GM23338 (cell line): ENCODE measurements at regions not wholly inside any gene's neighbourhood (a gene's known extent, or its start where the extent isn't known, plus 50 kb on each side); places are given as distances from the start of the nearest gene placed in this dataset.

Source experiments
- ATAC-seq: fragments of 200-7000 bp; cut with Tn5 transposase; 3 replicates; pipeline ENCODE4 v1.9.1; 2020
- DNase-seq: peaks from one replicate; pipeline ENCODE4 v3.0.0-alpha.2; 2015; ENCODE audit warnings: low spot score
- H2AFZ ChIP-seq: fragments of 200-600 bp; sonication (generic); 2 replicates; pipeline ENCODE4 v1.8.0; 2016; ENCODE audit warnings: antibody characterized with exemption, mild to moderate bottlenecking, moderate library complexity
- H3F3A ChIP-seq: fragments of 200-600 bp; sonication (generic); replicated peaks from 2 replicates; pipeline ENCODE4 v1.8.0; 2017; ENCODE audit warnings: antibody characterized with exemption, mixed run types, low read depth
- H3K27ac ChIP-seq: fragments of 200-600 bp; sonication (generic); 2 replicates; pipeline ENCODE4 v1.6.1; 2016; ENCODE audit warnings: low read depth
- H3K27me3 ChIP-seq: fragments of 200-600 bp; sonication (generic); 2 replicates; pipeline ENCODE4 v1.8.0; 2016; ENCODE audit warnings: mild to moderate bottlenecking, mixed run types, moderate library complexity; ENCODE audit not compliant: insufficient read depth
- H3K36me3 ChIP-seq: fragments of 200-600 bp; sonication (generic); 2 replicates; pipeline ENCODE4 v1.8.0; 2016; ENCODE audit warnings: mild to moderate bottlenecking; ENCODE audit not compliant: insufficient read depth
- H3K4me1 ChIP-seq: fragments of 200-600 bp; sonication (generic); 2 replicates; pipeline ENCODE4 v1.8.0; 2016; ENCODE audit warnings: mild to moderate bottlenecking, moderate library complexity; ENCODE audit not compliant: insufficient read depth
- H3K4me2 ChIP-seq: fragments of 200-600 bp; sonication (generic); 2 replicates; pipeline ENCODE4 v1.7.1; 2017; ENCODE audit warnings: mixed run types
- H3K4me3 ChIP-seq: fragments of 200-600 bp; sonication (generic); 2 replicates; pipeline ENCODE4 v1.6.1; 2016; ENCODE audit warnings: mixed run types
- H3K79me2 ChIP-seq: fragments of 200-600 bp; sonication (generic); replicated peaks from 2 replicates; pipeline ENCODE4 v1.8.0; 2017; ENCODE audit warnings: mild to moderate bottlenecking; ENCODE audit not compliant: insufficient read depth
- H3K9me2 ChIP-seq: fragments of 200-600 bp; sonication (generic); 2 replicates; pipeline ENCODE4 v1.8.0; 2017; ENCODE audit not compliant: insufficient read depth
- H4K20me1 ChIP-seq: fragments of 200-600 bp; sonication (generic); replicated peaks from 2 replicates; pipeline ENCODE4 v1.8.0; 2017; ENCODE audit warnings: mild to moderate bottlenecking; ENCODE audit not compliant: insufficient read depth
- H3K27ac Mint-ChIP-seq: 2 replicates; pipeline ENCODE4 v1.8.0; 2020; ENCODE audit warnings: inconsistent platforms, mild to moderate bottlenecking, moderate library complexity, mixed read lengths
- H3K27me3 Mint-ChIP-seq: 3 replicates; pipeline ENCODE4 v1.8.0; 2022; ENCODE audit warnings: low read depth, mild to moderate bottlenecking, moderate library complexity, mixed read lengths, inconsistent platforms; ENCODE audit not compliant: insufficient read depth, poor library complexity
- H3K36me3 Mint-ChIP-seq: 3 replicates; pipeline ENCODE4 v1.8.0; 2021; ENCODE audit warnings: low read depth, mild to moderate bottlenecking, inconsistent platforms, moderate library complexity, mixed read lengths
- H3K4me1 Mint-ChIP-seq: 3 replicates; pipeline ENCODE4 v1.8.0; 2020; ENCODE audit warnings: mild to moderate bottlenecking, inconsistent platforms, mixed read lengths
- H3K4me3 Mint-ChIP-seq: 3 replicates; pipeline ENCODE4 v1.8.0; 2021; ENCODE audit warnings: moderate library complexity, mild to moderate bottlenecking, inconsistent platforms, mixed read lengths
- H3K9me3 Mint-ChIP-seq: 3 replicates; pipeline ENCODE4 v1.8.0; 2020; ENCODE audit warnings: moderate library complexity, mild to moderate bottlenecking, inconsistent platforms, mixed read lengths
- CREB1 ChIP-seq: fragments of 250-450 bp; sonication (Bioruptor Pico); IDR thresholded peaks from 2 replicates; pipeline ENCODE4 v1.5.0; 2020; ENCODE audit warnings: low read depth, mild to moderate bottlenecking, moderate library complexity
- EZH2 ChIP-seq: fragments of 200-600 bp; sonication (generic); IDR thresholded peaks from one replicate; pipeline ENCODE4 v1.8.0; 2017; ENCODE audit warnings: antibody characterized with exemption, mild to moderate bottlenecking, low read depth; ENCODE audit not compliant: unreplicated experiment
- POLR2AphosphoS5 ChIP-seq: IDR thresholded peaks from 2 replicates; pipeline ENCODE4 v1.6.1; 2016; ENCODE audit warnings: antibody characterized with exemption, low read depth
- ZNF114 ChIP-seq: fragments of 250-450 bp; sonication (Bioruptor Pico); IDR thresholded peaks from 2 replicates; pipeline ENCODE4 v1.5.0; 2020; ENCODE audit warnings: mild to moderate bottlenecking, moderate library complexity
- ZNF331 ChIP-seq: fragments of 250-450 bp; sonication (Bioruptor Pico); IDR thresholded peaks from 2 replicates; pipeline ENCODE4 v1.5.0; 2020; ENCODE audit warnings: low read depth, mild to moderate bottlenecking, moderate library complexity
- TF ChIP-seq, protein P1 (sequence below): IDR thresholded peaks from one replicate; pipeline ENCODE4 v1.6.1; 2018; ENCODE audit warnings: antibody characterized with exemption; ENCODE audit not compliant: unreplicated experiment
- TF ChIP-seq, protein P2 (sequence below), 2 experiments: fragments of 200-600 bp in 1 of 2; sonication (generic) in 1 of 2; conservative IDR thresholded peaks; 2 replicates each; pipeline versions ENCODE4 v1.5.1 to v1.6.1; 2016 to 2017; ENCODE audit warnings: antibody characterized with exemption in 2 of 2, low read depth in 2 of 2, mild to moderate bottlenecking in 2 of 2, moderate library complexity in 1 of 2
- TF ChIP-seq, protein P3 (sequence below): fragments of 250-450 bp; sonication (Bioruptor Pico); IDR thresholded peaks from 2 replicates; pipeline ENCODE4 v1.5.0; 2020; ENCODE audit warnings: mild to moderate bottlenecking, moderate library complexity
- TF ChIP-seq, protein P4 (sequence below): IDR thresholded peaks from 2 replicates; pipeline ENCODE4 v1.6.1; 2016; ENCODE audit warnings: antibody characterized with exemption

DNA sequence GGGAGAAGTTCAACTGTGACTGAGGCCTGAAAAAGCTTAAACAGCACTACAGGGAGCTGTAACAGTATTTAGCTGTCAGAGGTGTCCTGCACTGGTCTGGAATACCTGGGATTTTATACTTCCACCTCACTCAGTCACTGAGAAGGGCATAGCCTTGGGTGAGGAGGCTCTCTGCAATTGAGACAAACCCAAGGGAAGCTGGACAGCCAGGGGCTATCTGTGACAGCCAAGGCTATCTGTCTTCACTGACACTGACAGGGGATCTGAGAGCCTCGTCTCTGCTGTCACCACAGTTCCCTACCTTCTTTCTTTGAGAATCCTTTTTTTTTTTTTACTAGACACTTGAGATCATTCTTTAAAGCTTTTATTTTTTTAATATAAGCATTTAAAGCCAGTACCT is 356.2 kb upstream of the CD180 start (continued):
- TF ChIP-seq, protein P1, sequence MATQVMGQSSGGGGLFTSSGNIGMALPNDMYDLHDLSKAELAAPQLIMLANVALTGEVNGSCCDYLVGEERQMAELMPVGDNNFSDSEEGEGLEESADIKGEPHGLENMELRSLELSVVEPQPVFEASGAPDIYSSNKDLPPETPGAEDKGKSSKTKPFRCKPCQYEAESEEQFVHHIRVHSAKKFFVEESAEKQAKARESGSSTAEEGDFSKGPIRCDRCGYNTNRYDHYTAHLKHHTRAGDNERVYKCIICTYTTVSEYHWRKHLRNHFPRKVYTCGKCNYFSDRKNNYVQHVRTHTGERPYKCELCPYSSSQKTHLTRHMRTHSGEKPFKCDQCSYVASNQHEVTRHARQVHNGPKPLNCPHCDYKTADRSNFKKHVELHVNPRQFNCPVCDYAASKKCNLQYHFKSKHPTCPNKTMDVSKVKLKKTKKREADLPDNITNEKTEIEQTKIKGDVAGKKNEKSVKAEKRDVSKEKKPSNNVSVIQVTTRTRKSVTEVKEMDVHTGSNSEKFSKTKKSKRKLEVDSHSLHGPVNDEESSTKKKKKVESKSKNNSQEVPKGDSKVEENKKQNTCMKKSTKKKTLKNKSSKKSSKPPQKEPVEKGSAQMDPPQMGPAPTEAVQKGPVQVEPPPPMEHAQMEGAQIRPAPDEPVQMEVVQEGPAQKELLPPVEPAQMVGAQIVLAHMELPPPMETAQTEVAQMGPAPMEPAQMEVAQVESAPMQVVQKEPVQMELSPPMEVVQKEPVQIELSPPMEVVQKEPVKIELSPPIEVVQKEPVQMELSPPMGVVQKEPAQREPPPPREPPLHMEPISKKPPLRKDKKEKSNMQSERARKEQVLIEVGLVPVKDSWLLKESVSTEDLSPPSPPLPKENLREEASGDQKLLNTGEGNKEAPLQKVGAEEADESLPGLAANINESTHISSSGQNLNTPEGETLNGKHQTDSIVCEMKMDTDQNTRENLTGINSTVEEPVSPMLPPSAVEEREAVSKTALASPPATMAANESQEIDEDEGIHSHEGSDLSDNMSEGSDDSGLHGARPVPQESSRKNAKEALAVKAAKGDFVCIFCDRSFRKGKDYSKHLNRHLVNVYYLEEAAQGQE, result no peak
- TF ChIP-seq POLR2AphosphoS5, result no peak
- TF ChIP-seq, protein P2, sequence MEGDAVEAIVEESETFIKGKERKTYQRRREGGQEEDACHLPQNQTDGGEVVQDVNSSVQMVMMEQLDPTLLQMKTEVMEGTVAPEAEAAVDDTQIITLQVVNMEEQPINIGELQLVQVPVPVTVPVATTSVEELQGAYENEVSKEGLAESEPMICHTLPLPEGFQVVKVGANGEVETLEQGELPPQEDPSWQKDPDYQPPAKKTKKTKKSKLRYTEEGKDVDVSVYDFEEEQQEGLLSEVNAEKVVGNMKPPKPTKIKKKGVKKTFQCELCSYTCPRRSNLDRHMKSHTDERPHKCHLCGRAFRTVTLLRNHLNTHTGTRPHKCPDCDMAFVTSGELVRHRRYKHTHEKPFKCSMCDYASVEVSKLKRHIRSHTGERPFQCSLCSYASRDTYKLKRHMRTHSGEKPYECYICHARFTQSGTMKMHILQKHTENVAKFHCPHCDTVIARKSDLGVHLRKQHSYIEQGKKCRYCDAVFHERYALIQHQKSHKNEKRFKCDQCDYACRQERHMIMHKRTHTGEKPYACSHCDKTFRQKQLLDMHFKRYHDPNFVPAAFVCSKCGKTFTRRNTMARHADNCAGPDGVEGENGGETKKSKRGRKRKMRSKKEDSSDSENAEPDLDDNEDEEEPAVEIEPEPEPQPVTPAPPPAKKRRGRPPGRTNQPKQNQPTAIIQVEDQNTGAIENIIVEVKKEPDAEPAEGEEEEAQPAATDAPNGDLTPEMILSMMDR (conservative IDR thresholded peaks at IDR 0.05; ENCODE audit: low read depth in 2 of 2), result no peak

DNA sequence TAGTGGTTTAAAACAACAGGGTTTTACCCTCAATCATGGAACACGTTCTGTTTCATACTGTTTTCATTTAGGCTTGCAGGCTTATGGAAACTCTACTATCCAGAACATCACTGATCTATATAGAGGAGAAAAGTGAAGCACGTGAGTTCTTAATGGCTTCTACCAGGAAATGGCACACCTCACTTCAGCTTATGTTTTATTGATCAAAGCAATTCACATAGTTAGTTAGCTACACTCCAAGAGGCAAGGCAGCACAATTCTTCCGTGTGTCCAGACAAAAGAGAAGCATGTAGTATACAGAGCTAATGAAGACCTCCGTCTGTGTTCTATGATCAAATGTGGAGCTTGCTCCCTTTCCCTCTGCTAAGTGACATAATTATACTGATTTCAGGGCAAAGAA is 353.3 kb upstream of the CD180 start:
- Histone ChIP-seq H3K27me3 (no peaks in the 10 kb centered on the region), H2AFZ (no peak overlapping the region), H3K4me1 (no peaks in the 10 kb centered on the region), H3K9me2 (no peaks in the 10 kb centered on the region), H3K79me2 (no peaks in the 10 kb centered on the region), H3K4me3 (no peak overlapping the region), H3K4me2 (no peak overlapping the region), H3F3A (no peaks in the 10 kb centered on the region), H3K27ac (no peak overlapping the region), H3K36me3 (no peaks in the 10 kb centered on the region), H4K20me1 (no peaks in the 10 kb centered on the region)
- Mint-ChIP-seq H3K4me1 (no peaks in the 10 kb centered on the region), H3K9me3 (no peaks in the 10 kb centered on the region), H3K27ac (no peak overlapping the region), H3K27me3 (no peaks in the 10 kb centered on the region), H3K4me3 (no peak overlapping the region), H3K36me3 (no peaks in the 10 kb centered on the region)
- ATAC-seq (no peak), DNase-seq (no peak)
- TF ChIP-seq EZH2, result no peak
- TF ChIP-seq ZNF331 (CRISPR knock-in tag), result no peak
- TF ChIP-seq, protein P1, result no peak
- TF ChIP-seq ZNF114 (CRISPR knock-in tag), result no peak
- no peak for TF ChIP-seq CREB1 (CRISPR knock-in tag)
- TF ChIP-seq, protein P3, sequence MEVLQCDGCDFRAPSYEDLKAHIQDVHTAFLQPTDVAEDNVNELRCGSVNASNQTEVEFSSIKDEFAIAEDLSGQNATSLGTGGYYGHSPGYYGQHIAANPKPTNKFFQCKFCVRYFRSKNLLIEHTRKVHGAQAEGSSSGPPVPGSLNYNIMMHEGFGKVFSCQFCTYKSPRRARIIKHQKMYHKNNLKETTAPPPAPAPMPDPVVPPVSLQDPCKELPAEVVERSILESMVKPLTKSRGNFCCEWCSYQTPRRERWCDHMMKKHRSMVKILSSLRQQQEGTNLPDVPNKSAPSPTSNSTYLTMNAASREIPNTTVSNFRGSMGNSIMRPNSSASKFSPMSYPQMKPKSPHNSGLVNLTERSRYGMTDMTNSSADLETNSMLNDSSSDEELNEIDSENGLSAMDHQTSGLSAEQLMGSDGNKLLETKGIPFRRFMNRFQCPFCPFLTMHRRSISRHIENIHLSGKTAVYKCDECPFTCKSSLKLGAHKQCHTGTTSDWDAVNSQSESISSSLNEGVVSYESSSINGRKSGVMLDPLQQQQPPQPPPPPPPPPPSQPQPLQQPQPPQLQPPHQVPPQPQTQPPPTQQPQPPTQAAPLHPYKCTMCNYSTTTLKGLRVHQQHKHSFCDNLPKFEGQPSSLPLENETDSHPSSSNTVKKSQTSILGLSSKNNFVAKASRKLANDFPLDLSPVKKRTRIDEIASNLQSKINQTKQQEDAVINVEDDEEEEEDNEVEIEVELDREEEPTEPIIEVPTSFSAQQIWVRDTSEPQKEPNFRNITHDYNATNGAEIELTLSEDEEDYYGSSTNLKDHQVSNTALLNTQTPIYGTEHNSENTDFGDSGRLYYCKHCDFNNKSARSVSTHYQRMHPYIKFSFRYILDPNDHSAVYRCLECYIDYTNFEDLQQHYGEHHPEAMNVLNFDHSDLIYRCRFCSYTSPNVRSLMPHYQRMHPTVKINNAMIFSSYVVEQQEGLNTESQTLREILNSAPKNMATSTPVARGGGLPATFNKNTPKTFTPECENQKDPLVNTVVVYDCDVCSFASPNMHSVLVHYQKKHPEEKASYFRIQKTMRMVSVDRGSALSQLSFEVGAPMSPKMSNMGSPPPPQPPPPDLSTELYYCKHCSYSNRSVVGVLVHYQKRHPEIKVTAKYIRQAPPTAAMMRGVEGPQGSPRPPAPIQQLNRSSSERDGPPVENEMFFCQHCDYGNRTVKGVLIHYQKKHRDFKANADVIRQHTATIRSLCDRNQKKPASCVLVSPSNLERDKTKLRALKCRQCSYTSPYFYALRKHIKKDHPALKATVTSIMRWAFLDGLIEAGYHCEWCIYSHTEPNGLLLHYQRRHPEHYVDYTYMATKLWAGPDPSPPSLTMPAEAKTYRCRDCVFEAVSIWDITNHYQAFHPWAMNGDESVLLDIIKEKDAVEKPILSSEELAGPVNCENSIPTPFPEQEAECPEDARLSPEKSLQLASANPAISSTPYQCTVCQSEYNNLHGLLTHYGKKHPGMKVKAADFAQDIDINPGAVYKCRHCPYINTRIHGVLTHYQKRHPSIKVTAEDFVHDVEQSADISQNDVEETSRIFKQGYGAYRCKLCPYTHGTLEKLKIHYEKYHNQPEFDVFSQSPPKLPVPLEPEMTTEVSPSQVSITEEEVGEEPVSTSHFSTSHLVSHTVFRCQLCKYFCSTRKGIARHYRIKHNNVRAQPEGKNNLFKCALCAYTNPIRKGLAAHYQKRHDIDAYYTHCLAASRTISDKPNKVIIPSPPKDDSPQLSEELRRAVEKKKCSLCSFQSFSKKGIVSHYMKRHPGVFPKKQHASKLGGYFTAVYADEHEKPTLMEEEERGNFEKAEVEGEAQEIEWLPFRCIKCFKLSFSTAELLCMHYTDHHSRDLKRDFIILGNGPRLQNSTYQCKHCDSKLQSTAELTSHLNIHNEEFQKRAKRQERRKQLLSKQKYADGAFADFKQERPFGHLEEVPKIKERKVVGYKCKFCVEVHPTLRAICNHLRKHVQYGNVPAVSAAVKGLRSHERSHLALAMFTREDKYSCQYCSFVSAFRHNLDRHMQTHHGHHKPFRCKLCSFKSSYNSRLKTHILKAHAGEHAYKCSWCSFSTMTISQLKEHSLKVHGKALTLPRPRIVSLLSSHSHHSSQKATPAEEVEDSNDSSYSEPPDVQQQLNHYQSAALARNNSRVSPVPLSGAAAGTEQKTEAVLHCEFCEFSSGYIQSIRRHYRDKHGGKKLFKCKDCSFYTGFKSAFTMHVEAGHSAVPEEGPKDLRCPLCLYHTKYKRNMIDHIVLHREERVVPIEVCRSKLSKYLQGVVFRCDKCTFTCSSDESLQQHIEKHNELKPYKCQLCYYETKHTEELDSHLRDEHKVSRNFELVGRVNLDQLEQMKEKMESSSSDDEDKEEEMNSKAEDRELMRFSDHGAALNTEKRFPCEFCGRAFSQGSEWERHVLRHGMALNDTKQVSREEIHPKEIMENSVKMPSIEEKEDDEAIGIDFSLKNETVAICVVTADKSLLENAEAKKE, result no peak
- TF ChIP-seq, protein P4, sequence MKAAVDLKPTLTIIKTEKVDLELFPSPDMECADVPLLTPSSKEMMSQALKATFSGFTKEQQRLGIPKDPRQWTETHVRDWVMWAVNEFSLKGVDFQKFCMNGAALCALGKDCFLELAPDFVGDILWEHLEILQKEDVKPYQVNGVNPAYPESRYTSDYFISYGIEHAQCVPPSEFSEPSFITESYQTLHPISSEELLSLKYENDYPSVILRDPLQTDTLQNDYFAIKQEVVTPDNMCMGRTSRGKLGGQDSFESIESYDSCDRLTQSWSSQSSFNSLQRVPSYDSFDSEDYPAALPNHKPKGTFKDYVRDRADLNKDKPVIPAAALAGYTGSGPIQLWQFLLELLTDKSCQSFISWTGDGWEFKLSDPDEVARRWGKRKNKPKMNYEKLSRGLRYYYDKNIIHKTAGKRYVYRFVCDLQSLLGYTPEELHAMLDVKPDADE, result no peak
